ENCODE measurements at regions not wholly inside any gene's neighbourhood (a gene's known extent, or its start where the extent isn't known, plus 50 kb on each side); places are given as distances from the start of the nearest gene placed in this dataset.

DNA sequence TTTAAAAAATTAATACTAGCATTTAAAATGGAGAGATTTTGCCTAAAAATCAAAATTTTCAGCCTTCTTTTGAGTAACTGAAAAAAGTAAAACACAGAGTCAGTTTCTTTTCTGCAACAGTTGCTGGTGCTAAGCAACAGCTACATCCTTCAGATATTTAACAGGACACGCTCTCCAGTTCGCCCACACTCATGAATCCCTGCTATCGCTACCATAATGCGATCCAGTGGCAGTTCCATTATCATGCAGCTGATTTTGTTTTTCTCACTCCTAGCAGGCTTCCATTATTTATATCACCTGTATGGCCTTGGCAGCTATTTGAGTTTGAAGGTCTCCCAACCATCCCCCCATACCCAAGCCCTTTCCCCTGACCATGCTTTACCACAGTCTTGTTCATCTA, 93.1 kb upstream of the NCKAP5 start:
- TF ChIP-seq, protein P1, sequence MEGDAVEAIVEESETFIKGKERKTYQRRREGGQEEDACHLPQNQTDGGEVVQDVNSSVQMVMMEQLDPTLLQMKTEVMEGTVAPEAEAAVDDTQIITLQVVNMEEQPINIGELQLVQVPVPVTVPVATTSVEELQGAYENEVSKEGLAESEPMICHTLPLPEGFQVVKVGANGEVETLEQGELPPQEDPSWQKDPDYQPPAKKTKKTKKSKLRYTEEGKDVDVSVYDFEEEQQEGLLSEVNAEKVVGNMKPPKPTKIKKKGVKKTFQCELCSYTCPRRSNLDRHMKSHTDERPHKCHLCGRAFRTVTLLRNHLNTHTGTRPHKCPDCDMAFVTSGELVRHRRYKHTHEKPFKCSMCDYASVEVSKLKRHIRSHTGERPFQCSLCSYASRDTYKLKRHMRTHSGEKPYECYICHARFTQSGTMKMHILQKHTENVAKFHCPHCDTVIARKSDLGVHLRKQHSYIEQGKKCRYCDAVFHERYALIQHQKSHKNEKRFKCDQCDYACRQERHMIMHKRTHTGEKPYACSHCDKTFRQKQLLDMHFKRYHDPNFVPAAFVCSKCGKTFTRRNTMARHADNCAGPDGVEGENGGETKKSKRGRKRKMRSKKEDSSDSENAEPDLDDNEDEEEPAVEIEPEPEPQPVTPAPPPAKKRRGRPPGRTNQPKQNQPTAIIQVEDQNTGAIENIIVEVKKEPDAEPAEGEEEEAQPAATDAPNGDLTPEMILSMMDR (IDR thresholded peaks at IDR 0.05): no peak
- no peak for TF ChIP-seq POLR2A (IDR thresholded peaks at IDR 0.05)
